GM12864 (cell line): ENCODE measurements at regions not wholly inside any gene's neighbourhood (a gene's known extent, or its start where the extent isn't known, plus 50 kb on each side); places are given as distances from the start of the nearest gene placed in this dataset.
A peak's percentile ranks its signal among the peaks of the same experiment; 100 is the strongest.
"Not testable (repeated sequence)": the region's sequence is repeated elsewhere in the genome, so short reads cannot be mapped to it uniquely, and the experiment has no call there.

Source experiments
- DNase-seq: peaks from one replicate; pipeline ENCODE4 v3.0.0-alpha.2; 2011; ENCODE audit warnings: low read depth
- H3K4me3 ChIP-seq: 2 replicates; pipeline ENCODE4 v1.5.1; 2011; ENCODE audit warnings: mild to moderate bottlenecking, low read depth, low read length, control low read depth
- TF ChIP-seq, protein P1 (sequence below): IDR thresholded peaks from 2 replicates; pipeline ENCODE4 v1.5.1; 2011; ENCODE audit warnings: low read depth, mild to moderate bottlenecking, moderate library complexity, low read length, control low read depth, inconsistent platforms; ENCODE audit errors: missing control alignments

DNA sequence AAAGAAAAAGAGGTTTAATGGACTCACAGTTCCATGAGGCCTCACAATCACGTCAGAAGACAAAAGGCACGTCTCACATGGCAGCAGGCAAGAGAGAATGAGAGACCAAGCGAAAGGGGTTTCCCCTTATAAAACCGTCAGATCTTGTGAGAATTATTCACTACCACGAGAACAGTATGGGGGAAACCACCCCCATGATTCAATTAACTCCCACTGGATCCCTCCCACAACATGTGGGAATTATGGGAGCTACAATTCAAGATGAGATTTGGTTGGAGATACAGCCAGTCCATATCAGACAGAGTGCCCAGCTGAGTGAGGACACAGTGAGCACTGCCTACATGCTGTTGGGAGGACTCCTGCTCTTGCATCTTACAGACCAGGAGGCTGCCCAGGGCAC, 148.4 kb downstream of the TEX36 start:
- TF ChIP-seq, protein P1, sequence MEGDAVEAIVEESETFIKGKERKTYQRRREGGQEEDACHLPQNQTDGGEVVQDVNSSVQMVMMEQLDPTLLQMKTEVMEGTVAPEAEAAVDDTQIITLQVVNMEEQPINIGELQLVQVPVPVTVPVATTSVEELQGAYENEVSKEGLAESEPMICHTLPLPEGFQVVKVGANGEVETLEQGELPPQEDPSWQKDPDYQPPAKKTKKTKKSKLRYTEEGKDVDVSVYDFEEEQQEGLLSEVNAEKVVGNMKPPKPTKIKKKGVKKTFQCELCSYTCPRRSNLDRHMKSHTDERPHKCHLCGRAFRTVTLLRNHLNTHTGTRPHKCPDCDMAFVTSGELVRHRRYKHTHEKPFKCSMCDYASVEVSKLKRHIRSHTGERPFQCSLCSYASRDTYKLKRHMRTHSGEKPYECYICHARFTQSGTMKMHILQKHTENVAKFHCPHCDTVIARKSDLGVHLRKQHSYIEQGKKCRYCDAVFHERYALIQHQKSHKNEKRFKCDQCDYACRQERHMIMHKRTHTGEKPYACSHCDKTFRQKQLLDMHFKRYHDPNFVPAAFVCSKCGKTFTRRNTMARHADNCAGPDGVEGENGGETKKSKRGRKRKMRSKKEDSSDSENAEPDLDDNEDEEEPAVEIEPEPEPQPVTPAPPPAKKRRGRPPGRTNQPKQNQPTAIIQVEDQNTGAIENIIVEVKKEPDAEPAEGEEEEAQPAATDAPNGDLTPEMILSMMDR: no peak
- no peak for DNase-seq
- no peak overlapping the region for H3K4me3 ChIP-seq

DNA sequence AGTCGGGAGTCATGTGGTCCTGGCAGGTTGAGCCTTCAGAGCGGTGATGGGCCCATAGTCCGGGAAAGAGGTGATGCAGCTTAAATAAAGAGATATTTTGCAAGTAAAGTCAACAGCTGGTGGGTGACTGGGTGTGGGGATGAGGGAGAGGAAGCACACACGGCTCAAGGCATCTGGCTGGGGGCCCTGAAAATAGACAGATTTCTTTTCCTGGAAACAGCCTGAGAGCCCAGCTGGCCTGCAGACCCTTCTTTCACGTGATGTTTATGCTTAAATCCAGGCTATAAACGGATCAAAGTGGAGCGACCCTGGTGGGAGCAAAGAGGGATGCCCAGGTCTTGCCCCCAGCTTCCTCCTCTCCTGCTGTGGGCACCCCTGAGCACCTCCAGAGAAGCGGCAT, 149.1 kb downstream of the TEX36 start:
- H3K4me3 ChIP-seq: no peak overlapping the region
- TF ChIP-seq, protein P1: no peak
- DNase-seq: no peak

DNA sequence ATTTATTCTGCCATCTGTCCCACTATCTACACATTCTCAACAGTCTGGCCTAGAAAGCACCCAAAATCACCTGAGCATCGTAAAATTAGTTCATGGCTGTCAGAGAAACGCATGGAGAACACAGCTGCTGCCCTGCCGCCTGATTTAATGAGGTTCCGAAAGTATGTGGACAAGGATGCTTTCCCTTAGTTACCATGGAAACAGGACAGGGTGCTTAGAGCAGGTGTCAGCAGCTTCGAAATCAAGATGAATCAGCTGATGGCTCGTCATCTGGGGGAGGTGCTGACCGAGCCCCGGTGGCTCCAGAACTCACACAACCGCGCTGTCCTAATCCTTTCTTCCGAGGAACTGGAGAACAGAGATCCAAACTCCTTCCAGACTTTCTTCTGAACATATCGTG, 151.5 kb downstream of the TEX36 start:
- no peak for DNase-seq
- H3K4me3 ChIP-seq: no peak overlapping the region
- TF ChIP-seq, protein P1: no peak

DNA sequence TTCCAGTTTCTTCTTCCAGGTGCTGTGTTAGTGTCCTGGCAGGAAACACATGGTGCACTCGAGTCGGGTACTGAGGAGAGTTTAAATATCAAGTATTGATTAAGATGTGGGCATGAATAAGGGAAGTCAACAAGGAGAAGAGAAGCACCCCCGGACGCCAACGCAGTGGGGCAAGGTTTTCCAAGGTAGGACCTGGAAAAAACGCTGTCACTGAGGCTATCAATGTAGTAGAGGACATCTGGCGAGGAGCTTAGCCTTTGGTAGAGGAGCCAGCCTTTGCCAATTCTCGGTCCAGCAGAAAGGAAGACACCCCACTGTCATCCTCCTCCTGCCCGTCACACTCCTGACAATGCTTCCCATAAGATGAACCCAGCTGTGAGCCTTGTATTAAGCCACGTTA, 159.6 kb downstream of the TEX36 start:
- TF ChIP-seq, protein P1: no peak
- no peak overlapping the region for H3K4me3 ChIP-seq
- DNase-seq: no peak

DNA sequence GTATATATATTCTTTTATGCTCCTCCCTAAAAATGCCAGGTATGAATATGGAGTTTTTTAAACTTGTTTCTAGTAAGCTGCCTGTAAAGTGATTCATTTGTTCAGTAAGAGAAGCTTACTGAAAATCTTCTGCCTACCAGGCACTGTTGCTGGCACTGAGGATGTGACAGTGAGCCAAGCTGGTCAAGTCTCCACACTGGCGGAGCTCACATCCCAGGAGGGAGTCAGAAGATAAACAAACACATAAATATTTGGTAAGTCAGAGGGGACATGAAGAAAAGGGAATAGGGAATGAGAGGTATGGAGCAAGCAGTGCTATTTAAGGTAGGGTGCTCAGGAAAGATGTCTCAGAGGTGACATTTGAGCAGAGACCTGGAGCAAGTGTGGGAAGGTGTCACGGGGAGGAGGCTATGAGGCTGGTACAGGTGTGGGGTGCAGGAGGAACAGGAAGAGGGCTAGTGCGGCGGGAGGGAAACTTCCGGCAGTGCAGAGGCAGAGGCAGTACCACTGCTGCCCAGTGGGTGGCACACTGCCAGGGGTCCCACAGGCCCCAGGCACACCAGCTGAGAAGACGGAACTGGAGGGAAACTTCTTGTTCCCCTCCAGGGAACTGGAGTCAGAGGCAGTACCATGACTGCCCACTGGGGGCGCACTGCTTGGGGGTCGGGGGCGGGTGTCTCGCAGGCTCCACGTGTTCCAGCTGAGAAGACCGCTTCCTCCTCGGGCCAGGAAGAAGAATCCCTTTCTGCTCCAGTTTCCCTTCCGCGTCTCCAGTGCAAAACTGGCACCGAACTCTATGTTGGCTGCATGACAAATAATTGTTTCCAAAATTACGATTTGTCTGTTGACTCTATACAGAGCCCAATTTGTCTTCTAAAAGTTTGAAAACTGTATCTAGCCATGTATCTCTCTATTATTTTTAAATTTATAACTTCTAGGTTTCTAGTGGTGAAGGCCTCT, 161.0 kb downstream of the TEX36 start:
- TF ChIP-seq, protein P1: peak; percentile 91
- no peak overlapping the region for H3K4me3 ChIP-seq
- peak; percentile 25 for DNase-seq

DNA sequence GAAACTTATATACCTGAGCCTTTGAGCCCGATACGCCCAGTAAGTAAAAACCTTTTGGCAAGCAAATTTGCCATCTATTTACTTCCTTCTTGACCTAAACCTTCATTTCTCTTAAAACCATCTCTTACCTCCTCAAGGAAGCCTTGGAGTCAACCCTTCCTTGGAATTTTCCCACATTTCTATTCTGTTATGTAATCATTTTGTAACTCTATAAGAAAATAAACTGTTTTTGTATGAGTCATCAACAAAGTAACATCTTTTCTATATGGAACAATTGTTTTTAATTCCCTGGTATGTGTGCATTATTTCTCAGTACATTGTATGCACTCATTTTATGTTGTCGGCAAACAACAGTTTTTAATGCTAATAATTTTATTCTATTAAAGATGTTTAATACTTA, 162.0 kb downstream of the TEX36 start:
- no peak for DNase-seq
- TF ChIP-seq, protein P1: no peak
- H3K4me3 ChIP-seq: no peak overlapping the region

DNA sequence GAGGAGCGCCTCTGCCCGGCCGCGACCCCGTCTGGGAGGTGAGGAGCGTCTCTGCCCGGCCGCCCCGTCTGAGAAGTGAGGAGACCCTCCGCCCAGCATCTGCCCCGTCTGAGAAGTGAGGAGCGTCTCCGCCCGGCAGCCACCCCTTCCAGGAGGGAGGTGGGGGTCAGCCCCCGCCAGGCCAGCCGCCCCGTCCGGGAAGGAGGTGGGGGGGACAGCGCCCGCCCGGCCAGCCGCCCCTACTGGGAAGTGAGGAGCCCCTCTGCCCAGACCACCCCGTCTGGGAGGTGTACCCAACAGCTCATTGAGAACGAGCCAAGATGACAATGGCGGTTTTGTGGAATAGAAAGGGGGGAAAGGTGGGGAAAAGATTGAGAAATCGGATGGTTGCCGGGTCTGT, 164.6 kb downstream of the TEX36 start:
- not testable (repeated sequence) for DNase-seq, H3K4me3 ChIP-seq
